Coronary artery (tissue), 2 donors: ENCODE measurements at regions not wholly inside any gene's neighbourhood (a gene's known extent, or its start where the extent isn't known, plus 50 kb on each side); places are given as distances from the start of the nearest gene placed in this dataset.

Experiments
- DNase-seq: peaks from one replicate; pipeline ENCODE4 v3.0.0-alpha.2; 2017; ENCODE audit warnings: low spot score
- H3K27ac ChIP-seq, 2 donors: fragments of 200-600 bp; sonication (generic); one replicate each; pipeline ENCODE4 v1.5.1; 2016 to 2019
- H3K4me3 ChIP-seq: fragments of 200-600 bp; sonication (generic); 2 replicates; pipeline ENCODE4 v1.5.1; 2016; ENCODE audit warnings: mild to moderate bottlenecking, moderate library complexity
- TF ChIP-seq, protein P1 (sequence below): fragments of 200-600 bp; sonication (generic); IDR thresholded peaks from one replicate; pipeline ENCODE4 v1.5.1; 2019; ENCODE audit warnings: antibody characterized with exemption

DNA sequence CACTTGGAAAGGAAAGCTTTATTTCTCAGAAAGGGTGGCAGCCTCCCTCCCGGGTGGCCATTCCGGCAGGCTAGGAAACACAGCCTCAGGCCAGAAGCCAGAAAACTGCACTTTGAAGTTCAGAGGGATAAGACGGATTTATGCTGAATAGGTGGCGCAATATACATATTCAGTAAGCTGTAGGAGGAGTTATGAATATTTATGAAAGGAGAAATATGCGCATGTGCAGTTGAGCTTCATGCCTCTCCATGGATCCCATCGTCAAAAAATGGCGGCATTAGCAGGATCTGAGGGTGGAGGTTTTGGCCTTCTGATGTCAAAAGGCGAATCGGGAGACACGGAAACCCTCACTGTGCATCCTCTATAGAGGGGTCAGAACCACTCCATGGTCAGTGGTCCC, 82.3 kb downstream of the KATNIP start:
- no peak for DNase-seq
- Histone ChIP-seq H3K4me3 (no peak overlapping the region), H3K27ac (no peak overlapping the region)
- TF ChIP-seq, protein P1, sequence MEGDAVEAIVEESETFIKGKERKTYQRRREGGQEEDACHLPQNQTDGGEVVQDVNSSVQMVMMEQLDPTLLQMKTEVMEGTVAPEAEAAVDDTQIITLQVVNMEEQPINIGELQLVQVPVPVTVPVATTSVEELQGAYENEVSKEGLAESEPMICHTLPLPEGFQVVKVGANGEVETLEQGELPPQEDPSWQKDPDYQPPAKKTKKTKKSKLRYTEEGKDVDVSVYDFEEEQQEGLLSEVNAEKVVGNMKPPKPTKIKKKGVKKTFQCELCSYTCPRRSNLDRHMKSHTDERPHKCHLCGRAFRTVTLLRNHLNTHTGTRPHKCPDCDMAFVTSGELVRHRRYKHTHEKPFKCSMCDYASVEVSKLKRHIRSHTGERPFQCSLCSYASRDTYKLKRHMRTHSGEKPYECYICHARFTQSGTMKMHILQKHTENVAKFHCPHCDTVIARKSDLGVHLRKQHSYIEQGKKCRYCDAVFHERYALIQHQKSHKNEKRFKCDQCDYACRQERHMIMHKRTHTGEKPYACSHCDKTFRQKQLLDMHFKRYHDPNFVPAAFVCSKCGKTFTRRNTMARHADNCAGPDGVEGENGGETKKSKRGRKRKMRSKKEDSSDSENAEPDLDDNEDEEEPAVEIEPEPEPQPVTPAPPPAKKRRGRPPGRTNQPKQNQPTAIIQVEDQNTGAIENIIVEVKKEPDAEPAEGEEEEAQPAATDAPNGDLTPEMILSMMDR: no peak

DNA sequence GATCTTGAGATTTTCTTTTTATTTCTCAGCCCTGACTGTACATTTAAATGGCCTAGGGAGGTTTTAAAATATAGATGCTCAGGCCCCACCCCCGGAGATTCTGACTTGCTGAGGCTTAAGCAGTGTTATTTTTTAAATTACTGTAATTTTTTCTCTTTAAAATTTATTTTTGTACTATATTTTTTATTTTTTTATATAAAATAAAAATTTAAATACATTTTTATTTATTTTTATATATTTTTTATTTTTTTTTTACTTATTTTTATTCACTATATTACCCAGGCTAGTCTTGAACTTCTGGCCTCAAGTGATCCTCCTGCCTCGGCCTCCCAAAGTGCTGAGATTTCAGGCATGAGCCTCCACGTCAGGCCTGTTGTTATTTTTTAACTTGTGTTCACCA, 83.3 kb downstream of the KATNIP start:
- no peak for DNase-seq
- no peak overlapping the region for H3K4me3 ChIP-seq
- TF ChIP-seq, protein P1: no peak
- no peak overlapping the region for H3K27ac ChIP-seq

DNA sequence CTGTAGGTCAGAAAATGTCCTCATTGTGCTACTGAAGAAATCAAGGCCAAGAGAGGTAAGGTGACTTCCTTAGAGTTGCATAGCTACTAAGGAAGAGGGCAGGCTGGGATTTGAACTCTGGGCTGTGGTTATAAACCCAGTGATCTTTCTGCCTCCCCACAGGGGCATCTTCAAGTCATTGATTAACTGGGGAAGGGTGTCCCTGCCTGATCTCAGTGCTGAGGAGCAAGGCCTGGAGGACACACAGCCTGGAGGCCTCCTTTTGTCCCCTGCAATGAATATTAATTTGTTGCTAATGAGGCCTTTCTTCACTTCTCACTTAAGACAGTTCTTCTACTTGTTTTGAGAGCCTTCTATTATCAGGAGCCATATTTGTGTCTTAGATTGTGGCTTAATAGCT, 83.8 kb downstream of the KATNIP start:
- TF ChIP-seq, protein P1: no peak
- no peak for DNase-seq
- no peak overlapping the region for H3K4me3 ChIP-seq
- H3K27ac ChIP-seq: no peak overlapping the region

DNA sequence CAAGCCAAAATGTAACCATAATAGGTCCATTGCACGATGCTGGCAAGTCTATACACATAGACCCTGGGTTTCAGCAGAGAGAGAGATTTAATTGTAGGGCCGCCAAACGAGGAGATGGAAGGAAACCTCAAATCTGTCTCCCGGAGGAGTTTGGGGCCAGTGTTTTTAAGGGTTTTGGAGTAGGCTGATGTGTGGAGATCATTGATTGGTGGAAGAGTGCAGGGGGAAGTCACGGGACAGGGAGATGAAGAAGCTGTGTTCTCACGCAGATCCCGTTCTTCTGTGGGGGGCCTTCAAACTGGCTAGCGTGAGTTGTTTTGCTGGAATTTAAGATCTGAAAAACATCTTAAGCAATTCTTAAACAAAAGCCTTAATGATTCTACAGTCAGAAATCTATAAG, 84.8 kb downstream of the KATNIP start:
- Histone ChIP-seq H3K4me3 (no peak overlapping the region), H3K27ac (no peak overlapping the region)
- DNase-seq: no peak
- TF ChIP-seq, protein P1: no peak

DNA sequence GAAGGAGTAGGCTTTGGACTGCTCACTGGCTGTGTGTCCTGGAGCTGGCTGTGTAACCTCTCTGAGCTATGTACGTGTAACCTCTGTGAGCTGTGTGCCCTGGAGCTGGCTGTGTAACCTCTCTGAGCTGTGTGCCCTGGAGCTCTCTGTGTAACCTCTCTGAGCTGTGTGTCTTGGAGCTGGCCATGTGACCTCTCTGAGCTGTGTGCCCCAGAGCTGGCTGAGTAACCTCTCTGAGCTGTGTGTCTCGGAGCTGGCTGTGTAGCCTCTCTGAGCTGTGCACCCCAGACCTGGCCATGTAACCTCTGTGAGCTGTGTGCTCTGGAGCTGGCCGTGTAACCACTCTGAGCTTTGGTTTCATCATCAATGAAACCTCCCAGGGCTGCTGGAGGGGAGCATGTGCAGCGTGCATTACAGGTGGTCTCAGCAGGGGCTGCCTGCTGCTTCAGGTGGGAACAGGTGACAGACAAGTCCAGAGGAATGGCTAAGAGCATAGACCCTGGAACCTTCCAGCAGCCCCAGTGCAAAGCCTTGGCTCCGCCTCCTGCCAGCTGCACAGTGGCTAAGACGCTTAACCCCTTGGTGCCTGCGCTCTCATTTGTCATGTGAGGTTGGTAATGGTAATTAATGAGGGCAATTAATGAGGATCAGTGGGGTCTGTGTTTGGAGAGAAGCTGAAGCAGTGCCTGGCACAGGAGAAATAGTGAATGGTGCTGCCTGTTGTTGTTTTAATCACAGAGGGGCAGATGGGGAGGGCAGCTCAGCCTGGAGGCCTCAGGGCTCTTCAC, 86.7 kb downstream of the KATNIP start:
- Histone ChIP-seq H3K27ac (no peak overlapping the region), H3K4me3 (no peak overlapping the region)
- TF ChIP-seq, protein P1: no peak
- DNase-seq: no peak

DNA sequence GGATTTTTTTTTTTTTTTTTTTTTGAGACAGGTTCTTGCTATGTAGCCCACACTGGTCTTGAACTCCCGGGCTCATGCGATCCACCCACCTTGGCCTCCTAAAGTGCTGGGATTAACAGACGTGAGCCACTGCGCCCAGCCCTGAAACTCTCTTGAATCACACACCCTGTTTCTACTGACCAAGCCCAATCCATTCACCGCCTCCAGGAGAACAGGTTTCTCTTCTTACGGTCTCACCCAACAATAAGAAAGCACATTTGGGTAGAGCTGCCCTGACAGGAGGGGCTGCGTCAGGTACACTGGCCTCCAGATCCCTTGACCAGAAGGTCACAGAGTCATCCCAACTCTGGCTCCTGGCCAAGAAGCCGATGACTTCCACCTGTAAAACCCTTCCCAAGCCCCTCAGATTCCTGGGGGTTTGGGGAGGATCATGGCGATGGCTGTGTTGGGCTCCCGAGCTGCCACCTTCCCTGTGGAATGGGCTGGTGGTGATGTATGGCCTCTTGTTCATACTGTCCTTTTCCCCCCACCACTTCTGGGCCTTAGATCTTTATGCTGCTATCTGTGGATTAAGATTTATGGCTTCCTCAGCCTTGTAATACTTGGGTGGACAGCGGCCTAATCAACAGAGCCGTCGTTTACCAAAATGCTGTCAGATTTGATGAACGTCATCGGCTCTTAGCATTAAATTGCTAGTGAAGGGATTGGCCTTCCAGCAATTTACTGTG, 89.1 kb downstream of the KATNIP start:
- TF ChIP-seq, protein P1: no peak
- Histone ChIP-seq H3K4me3 (no peak overlapping the region), H3K27ac (no peak overlapping the region)
- DNase-seq: no peak
